HEK293 (cell line): ENCODE measurements at regions not wholly inside any gene's neighbourhood (a gene's known extent, or its start where the extent isn't known, plus 50 kb on each side); places are given as distances from the start of the nearest gene placed in this dataset.

Source experiments
- CTCF ChIA-PET: fragments of 350-600 bp; formaldehyde crosslinking; extraction: SDS; loops from one replicate; lab custom pipeline; 2021; ENCODE audit warnings: antibody characterized with exemption; lab: Yijun Ruan, JAX
- POLR2A ChIA-PET: fragments of 300-600 bp; formaldehyde crosslinking; extraction: SDS; loops from one replicate; lab custom pipeline; 2020; ENCODE audit warnings: antibody characterized with exemption, inconsistent platforms; lab: Yijun Ruan, JAX
- H3K27ac ChIP-seq: fragments of 200-500 bp; sonication (Bioruptor generic); 2 replicates; pipeline ENCODE4 v1.5.1; 2014; ENCODE audit warnings: low read depth, low read length, control low read depth, inconsistent platforms; ENCODE audit errors: extremely low read depth
- H3K36me3 ChIP-seq, 2 experiments: fragments of 200-500 bp in 1 of 2; sonication (Bioruptor generic) in 1 of 2; 1 replicate in 1 of 2; 2 replicates in 1 of 2; pipeline ENCODE4 v1.5.1; 2014 to 2017; ENCODE audit warnings: inconsistent platforms in 2 of 2, low read length in 2 of 2; ENCODE audit not compliant: control insufficient read depth in 2 of 2, insufficient read depth in 1 of 2
- H3K4me1 ChIP-seq: fragments of 200-500 bp; sonication (Bioruptor generic); 2 replicates; pipeline ENCODE4 v1.5.1; 2014; ENCODE audit warnings: mild to moderate bottlenecking, low read length, inconsistent platforms; ENCODE audit not compliant: control insufficient read depth, insufficient read depth
- H3K4me3 ChIP-seq: 2 replicates; pipeline ENCODE4 v1.5.1; 2011; ENCODE audit warnings: low read depth, mild to moderate bottlenecking, control low read depth, low read length, moderate library complexity
- H3K9me3 ChIP-seq: fragments of 200-500 bp; sonication (Bioruptor generic); 2 replicates; pipeline ENCODE4 v1.5.1; 2014; ENCODE audit warnings: low read depth, low read length, inconsistent platforms; ENCODE audit not compliant: control insufficient read depth, insufficient read depth
- EGR2 ChIP-seq: fragments of 450-650 bp; formaldehyde crosslinking; IDR thresholded peaks from 2 replicates; pipeline ENCODE4 v1.5.1; 2016; ENCODE audit warnings: low read depth, missing biosample characterization, missing genetic modification characterization
- GFI1B ChIP-seq: fragments of 450-650 bp; formaldehyde crosslinking; IDR thresholded peaks from 2 replicates; pipeline ENCODE4 v1.5.1; 2016; ENCODE audit warnings: missing biosample characterization, missing genetic modification characterization
- GLI2 ChIP-seq: fragments of 450-650 bp; formaldehyde crosslinking; IDR thresholded peaks from 2 replicates; pipeline ENCODE4; 2017; ENCODE audit warnings: missing biosample characterization, missing genetic modification characterization, low read depth, borderline replicate concordance
- HOXD13 ChIP-seq: sonication (generic); formaldehyde crosslinking; IDR thresholded peaks from 2 replicates; pipeline ENCODE4 v1.8.0; 2022; ENCODE audit warnings: missing genetic modification reagents, borderline replicate concordance
- KLF16 ChIP-seq: fragments of 450-650 bp; formaldehyde crosslinking; IDR thresholded peaks from 2 replicates; pipeline ENCODE4 v1.5.1; 2017; ENCODE audit warnings: missing biosample characterization, missing genetic modification characterization
- OVOL3 ChIP-seq: fragments of 450-650 bp; formaldehyde crosslinking; IDR thresholded peaks from 2 replicates; pipeline ENCODE4 v1.5.1; 2016; ENCODE audit warnings: missing biosample characterization, missing genetic modification characterization
- YY2 ChIP-seq: fragments of 450-650 bp; formaldehyde crosslinking; IDR thresholded peaks from 2 replicates; pipeline ENCODE4 v1.5.1; 2016; ENCODE audit warnings: missing biosample characterization, missing genetic modification characterization
- ZBTB1 ChIP-seq: fragments of 450-650 bp; formaldehyde crosslinking; IDR thresholded peaks from 2 replicates; pipeline ENCODE4 v1.5.1; 2016; ENCODE audit warnings: missing biosample characterization, missing genetic modification characterization
- ZBTB17 ChIP-seq: fragments of 450-650 bp; formaldehyde crosslinking; IDR thresholded peaks from 2 replicates; pipeline ENCODE4 v1.5.1; 2016; ENCODE audit warnings: missing biosample characterization, missing genetic modification characterization
- ZBTB21 ChIP-seq: fragments of 450-650 bp; formaldehyde crosslinking; IDR thresholded peaks from 2 replicates; pipeline ENCODE4 v1.5.1; 2017; ENCODE audit warnings: missing biosample characterization, missing genetic modification characterization
- ZBTB7A ChIP-seq: fragments of 450-650 bp; formaldehyde crosslinking; IDR thresholded peaks from 2 replicates; pipeline ENCODE4 v1.5.1; 2016; ENCODE audit warnings: low read depth, missing biosample characterization, missing genetic modification characterization
- ZFP3 ChIP-seq: fragments of 450-650 bp; formaldehyde crosslinking; IDR thresholded peaks from 2 replicates; pipeline ENCODE4 v1.5.1; 2016; ENCODE audit warnings: low read depth, missing biosample characterization, missing genetic modification characterization
- ZNF155 ChIP-seq: fragments of 450-650 bp; formaldehyde crosslinking; IDR thresholded peaks from 2 replicates; pipeline ENCODE4 v1.5.1; 2016; ENCODE audit warnings: missing biosample characterization, missing genetic modification characterization
- ZNF223 ChIP-seq: fragments of 450-650 bp; formaldehyde crosslinking; IDR thresholded peaks from 2 replicates; pipeline ENCODE4 v1.5.1; 2016; ENCODE audit warnings: missing biosample characterization, missing genetic modification characterization
- ZNF23 ChIP-seq: fragments of 450-650 bp; formaldehyde crosslinking; IDR thresholded peaks from 2 replicates; pipeline ENCODE4 v1.5.1; 2016; ENCODE audit warnings: missing biosample characterization, missing genetic modification characterization, borderline replicate concordance
- ZNF239 ChIP-seq: fragments of 450-650 bp; formaldehyde crosslinking; IDR thresholded peaks from 2 replicates; pipeline ENCODE4 v1.5.1; 2016; ENCODE audit warnings: missing biosample characterization, missing genetic modification characterization
- ZNF501 ChIP-seq: fragments of 450-650 bp; formaldehyde crosslinking; IDR thresholded peaks from 2 replicates; pipeline ENCODE4 v1.5.1; 2016; ENCODE audit warnings: missing biosample characterization, missing genetic modification characterization
- ZNF529 ChIP-seq: fragments of 450-650 bp; formaldehyde crosslinking; IDR thresholded peaks from 2 replicates; pipeline ENCODE4 v1.5.1; 2017; ENCODE audit warnings: missing genetic modification characterization, missing biosample characterization; ENCODE audit not compliant: insufficient replicate concordance
- ZNF530 ChIP-seq: fragments of 450-650 bp; formaldehyde crosslinking; IDR thresholded peaks from 2 replicates; pipeline ENCODE4 v1.5.1; 2016; ENCODE audit warnings: low read depth, missing biosample characterization, missing genetic modification characterization
- ZNF561 ChIP-seq: fragments of 450-650 bp; IDR thresholded peaks from 2 replicates; pipeline ENCODE4 v1.5.1; 2018; ENCODE audit warnings: missing biosample characterization, missing genetic modification characterization, borderline replicate concordance
- ZNF768 ChIP-seq: fragments of 450-650 bp; formaldehyde crosslinking; IDR thresholded peaks from 2 replicates; pipeline ENCODE4 v1.5.1; 2018; ENCODE audit warnings: missing biosample characterization, mild to moderate bottlenecking, missing genetic modification characterization
- ZXDB ChIP-seq: fragments of 450-650 bp; formaldehyde crosslinking; IDR thresholded peaks from 2 replicates; pipeline ENCODE4 v1.5.1; 2016; ENCODE audit warnings: missing biosample characterization, missing genetic modification characterization
- TF ChIP-seq, protein P1 (sequence below): fragments of 450-650 bp; formaldehyde crosslinking; IDR thresholded peaks from 2 replicates; pipeline ENCODE4 v1.5.1; 2017; ENCODE audit warnings: missing biosample characterization, missing genetic modification characterization
- TF ChIP-seq, protein P2 (sequence below): fragments of 450-650 bp; formaldehyde crosslinking; IDR thresholded peaks from 2 replicates; pipeline ENCODE4 v1.5.1; 2016; ENCODE audit warnings: missing biosample characterization, missing genetic modification characterization
- TF ChIP-seq, protein P3 (sequence below): fragments of 450-650 bp; formaldehyde crosslinking; IDR thresholded peaks from 2 replicates; pipeline ENCODE4 v1.5.1; 2017; ENCODE audit warnings: missing biosample characterization, missing genetic modification characterization
- TF ChIP-seq, protein P4 (sequence below): fragments of 450-650 bp; formaldehyde crosslinking; IDR thresholded peaks from 2 replicates; pipeline ENCODE4 v1.5.1; 2017; ENCODE audit warnings: missing biosample characterization, mild to moderate bottlenecking, missing genetic modification characterization, moderate library complexity
- TF ChIP-seq, protein P5 (sequence below): fragments of 450-650 bp; formaldehyde crosslinking; IDR thresholded peaks from 2 replicates; pipeline ENCODE4 v1.5.1; 2016; ENCODE audit warnings: missing biosample characterization, missing genetic modification characterization

DNA sequence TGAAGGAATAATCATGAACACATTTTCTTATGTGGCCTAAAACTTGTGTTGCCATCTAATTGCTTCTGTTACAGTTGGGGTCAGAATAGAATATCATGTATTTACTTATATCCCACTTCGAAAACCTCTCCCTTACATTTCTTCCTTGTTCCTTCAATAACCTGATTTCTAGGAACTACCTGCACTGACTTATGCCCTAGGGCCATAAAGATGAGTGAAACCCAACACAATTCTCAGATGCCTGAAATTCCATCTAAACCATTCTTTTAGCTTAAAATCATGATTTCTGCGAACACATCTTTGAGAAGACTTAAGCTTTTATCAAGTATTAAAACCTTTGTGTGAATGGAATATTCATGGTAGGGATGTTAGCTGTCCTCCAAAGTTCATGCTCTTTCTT lies 142.7 kb downstream of the SNAPC1 start:
- Histone ChIP-seq H3K27ac (no peak overlapping the region), H3K9me3 (no peaks in the 10 kb centered on the region)
- CTCF ChIA-PET, result interaction anchor here (0.7 to 1.3 kb wide), 2 partner anchors 11 to 153 kb away, joined by 3 read pairs; no protein-coding TSS in a partner anchor
- no peak for TF ChIP-seq ZNF223
- no peak for TF ChIP-seq ZBTB21 (tag by site-specific recombination)
- TF ChIP-seq GLI2 (tag by site-specific recombination), result no peak
- TF ChIP-seq ZNF239 (tag by site-specific recombination), result no peak
- no peak for TF ChIP-seq EGR2 (tag by site-specific recombination)
- no peak for TF ChIP-seq ZNF768 (tag by site-specific recombination)
- TF ChIP-seq OVOL3, result no peak
- TF ChIP-seq ZNF530, result no peak
- no peak for TF ChIP-seq ZBTB7A (tag by site-specific recombination)
- TF ChIP-seq, protein P1, sequence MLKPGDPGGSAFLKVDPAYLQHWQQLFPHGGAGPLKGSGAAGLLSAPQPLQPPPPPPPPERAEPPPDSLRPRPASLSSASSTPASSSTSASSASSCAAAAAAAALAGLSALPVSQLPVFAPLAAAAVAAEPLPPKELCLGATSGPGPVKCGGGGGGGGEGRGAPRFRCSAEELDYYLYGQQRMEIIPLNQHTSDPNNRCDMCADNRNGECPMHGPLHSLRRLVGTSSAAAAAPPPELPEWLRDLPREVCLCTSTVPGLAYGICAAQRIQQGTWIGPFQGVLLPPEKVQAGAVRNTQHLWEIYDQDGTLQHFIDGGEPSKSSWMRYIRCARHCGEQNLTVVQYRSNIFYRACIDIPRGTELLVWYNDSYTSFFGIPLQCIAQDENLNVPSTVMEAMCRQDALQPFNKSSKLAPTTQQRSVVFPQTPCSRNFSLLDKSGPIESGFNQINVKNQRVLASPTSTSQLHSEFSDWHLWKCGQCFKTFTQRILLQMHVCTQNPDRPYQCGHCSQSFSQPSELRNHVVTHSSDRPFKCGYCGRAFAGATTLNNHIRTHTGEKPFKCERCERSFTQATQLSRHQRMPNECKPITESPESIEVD (tag by site-specific recombination), result no peak
- TF ChIP-seq, protein P2, sequence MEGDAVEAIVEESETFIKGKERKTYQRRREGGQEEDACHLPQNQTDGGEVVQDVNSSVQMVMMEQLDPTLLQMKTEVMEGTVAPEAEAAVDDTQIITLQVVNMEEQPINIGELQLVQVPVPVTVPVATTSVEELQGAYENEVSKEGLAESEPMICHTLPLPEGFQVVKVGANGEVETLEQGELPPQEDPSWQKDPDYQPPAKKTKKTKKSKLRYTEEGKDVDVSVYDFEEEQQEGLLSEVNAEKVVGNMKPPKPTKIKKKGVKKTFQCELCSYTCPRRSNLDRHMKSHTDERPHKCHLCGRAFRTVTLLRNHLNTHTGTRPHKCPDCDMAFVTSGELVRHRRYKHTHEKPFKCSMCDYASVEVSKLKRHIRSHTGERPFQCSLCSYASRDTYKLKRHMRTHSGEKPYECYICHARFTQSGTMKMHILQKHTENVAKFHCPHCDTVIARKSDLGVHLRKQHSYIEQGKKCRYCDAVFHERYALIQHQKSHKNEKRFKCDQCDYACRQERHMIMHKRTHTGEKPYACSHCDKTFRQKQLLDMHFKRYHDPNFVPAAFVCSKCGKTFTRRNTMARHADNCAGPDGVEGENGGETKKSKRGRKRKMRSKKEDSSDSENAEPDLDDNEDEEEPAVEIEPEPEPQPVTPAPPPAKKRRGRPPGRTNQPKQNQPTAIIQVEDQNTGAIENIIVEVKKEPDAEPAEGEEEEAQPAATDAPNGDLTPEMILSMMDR (tag by site-specific recombination), result no peak
- TF ChIP-seq, protein P3, sequence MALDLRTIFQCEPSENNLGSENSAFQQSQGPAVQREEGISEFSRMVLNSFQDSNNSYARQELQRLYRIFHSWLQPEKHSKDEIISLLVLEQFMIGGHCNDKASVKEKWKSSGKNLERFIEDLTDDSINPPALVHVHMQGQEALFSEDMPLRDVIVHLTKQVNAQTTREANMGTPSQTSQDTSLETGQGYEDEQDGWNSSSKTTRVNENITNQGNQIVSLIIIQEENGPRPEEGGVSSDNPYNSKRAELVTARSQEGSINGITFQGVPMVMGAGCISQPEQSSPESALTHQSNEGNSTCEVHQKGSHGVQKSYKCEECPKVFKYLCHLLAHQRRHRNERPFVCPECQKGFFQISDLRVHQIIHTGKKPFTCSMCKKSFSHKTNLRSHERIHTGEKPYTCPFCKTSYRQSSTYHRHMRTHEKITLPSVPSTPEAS, result no peak
- TF ChIP-seq, all 188 proteins: peak for 0
- no peaks in the 10 kb centered on the region for H3K36me3 ChIP-seq
- no peak overlapping the region for H3K4me3 ChIP-seq
- POLR2A ChIA-PET, result no interaction called here
- H3K4me1 ChIP-seq, result no peaks in the 10 kb centered on the region

DNA sequence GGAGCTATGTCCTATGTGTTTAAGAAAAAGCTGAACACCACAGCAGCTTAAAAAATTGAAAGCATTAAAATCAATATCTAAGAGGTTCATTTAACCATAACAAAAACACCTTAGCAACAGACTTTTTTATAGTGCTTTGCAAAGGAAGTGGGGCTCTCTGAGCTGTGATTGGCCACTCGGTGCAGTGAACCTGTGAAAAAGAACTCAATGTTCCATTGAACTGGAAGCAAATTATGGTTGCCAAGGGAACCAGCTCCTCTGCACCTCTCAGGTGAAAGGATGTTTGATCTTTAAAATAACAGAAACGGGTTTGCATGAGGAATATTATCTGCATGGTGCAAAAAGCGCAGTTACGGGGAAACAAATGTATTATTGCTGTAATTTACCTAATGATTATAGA lies 149.4 kb downstream of the SNAPC1 start:
- no peaks in the 10 kb centered on the region for H3K4me1 ChIP-seq
- H3K4me3 ChIP-seq, result no peak overlapping the region
- H3K27ac ChIP-seq, result no peak overlapping the region
- ChIA-PET POLR2A (no interaction called here), CTCF (interaction anchor here (1.7 kb wide), 1 partner anchor 17 kb away, joined by 13 read pairs; no protein-coding TSS in a partner anchor)
- no peaks in the 10 kb centered on the region for H3K36me3 ChIP-seq
- no peaks in the 10 kb centered on the region for H3K9me3 ChIP-seq
- TF ChIP-seq ZNF561 (tag by site-specific recombination) (no peak), KLF16 (tag by site-specific recombination) (no peak), ZFP3 (no peak), ZBTB17 (tag by site-specific recombination) (no peak), ZBTB1 (no peak), HOXD13 (CRISPR knock-in tag) (no peak), ZXDB (no peak), ZNF501 (tag by site-specific recombination) (no peak), ZNF155 (tag by site-specific recombination) (no peak), ZNF23 (no peak), YY2 (no peak), ZNF529 (tag by site-specific recombination) (no peak), GFI1B (tag by site-specific recombination) (no peak)
- TF ChIP-seq, protein P4, sequence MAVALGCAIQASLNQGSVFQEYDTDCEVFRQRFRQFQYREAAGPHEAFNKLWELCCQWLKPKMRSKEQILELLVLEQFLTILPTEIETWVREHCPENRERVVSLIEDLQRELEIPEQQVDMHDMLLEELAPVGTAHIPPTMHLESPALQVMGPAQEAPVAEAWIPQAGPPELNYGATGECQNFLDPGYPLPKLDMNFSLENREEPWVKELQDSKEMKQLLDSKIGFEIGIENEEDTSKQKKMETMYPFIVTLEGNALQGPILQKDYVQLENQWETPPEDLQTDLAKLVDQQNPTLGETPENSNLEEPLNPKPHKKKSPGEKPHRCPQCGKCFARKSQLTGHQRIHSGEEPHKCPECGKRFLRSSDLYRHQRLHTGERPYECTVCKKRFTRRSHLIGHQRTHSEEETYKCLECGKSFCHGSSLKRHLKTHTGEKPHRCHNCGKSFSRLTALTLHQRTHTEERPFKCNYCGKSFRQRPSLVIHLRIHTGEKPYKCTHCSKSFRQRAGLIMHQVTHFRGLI (tag by site-specific recombination), result no peak
- TF ChIP-seq, protein P5, sequence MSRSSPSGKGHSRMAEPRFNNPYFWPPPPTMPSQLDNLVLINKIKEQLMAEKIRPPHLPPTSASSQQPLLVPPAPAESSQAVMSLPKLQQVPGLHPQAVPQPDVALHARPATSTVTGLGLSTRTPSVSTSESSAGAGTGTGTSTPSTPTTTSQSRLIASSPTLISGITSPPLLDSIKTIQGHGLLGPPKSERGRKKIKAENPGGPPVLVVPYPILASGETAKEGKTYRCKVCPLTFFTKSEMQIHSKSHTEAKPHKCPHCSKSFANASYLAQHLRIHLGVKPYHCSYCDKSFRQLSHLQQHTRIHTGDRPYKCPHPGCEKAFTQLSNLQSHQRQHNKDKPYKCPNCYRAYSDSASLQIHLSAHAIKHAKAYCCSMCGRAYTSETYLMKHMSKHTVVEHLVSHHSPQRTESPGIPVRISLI (tag by site-specific recombination), result no peak
